GM12878 (cell line): ENCODE measurements at regions not wholly inside any gene's neighbourhood (a gene's known extent, or its start where the extent isn't known, plus 50 kb on each side); places are given as distances from the start of the nearest gene placed in this dataset.

Source experiments
- ATAC-seq: fragments of 200-7000 bp; cut with Tn5 transposase; 3 replicates; pipeline ENCODE4 v1.9.1; 2020; ENCODE audit warnings: mild to moderate bottlenecking, moderate library complexity
- BruUV-seq: library from RNA; stranded (reverse); fragments of 400-500 nt; replicated peaks from 2 replicates; lab custom pipeline; 2021; lab: Mats Ljungman, UMichigan
- CTCF ChIA-PET: fragments of 300-600 bp; sonication (Branson Sonifier 250); formaldehyde crosslinking; extraction: SDS; loops from one replicate; lab custom pipeline; 2021; ENCODE audit warnings: inconsistent platforms; lab: Yijun Ruan, JAX
- POLR2A ChIA-PET: fragments of 350-600 bp; formaldehyde crosslinking; extraction: SDS; loops from one replicate; lab custom pipeline; 2021; ENCODE audit warnings: inconsistent platforms; lab: Charles Lee
- RAD21 ChIA-PET: fragments of 300-600 bp; sonication (Branson Sonifier 250); formaldehyde crosslinking; loops from one replicate; lab custom pipeline; 2023; ENCODE audit warnings: antibody characterized with exemption; ENCODE audit not compliant: unreplicated experiment; lab: Charles Lee
- SMC1A ChIA-PET: fragments of 300-600 bp; sonication (Branson Sonifier 250); formaldehyde crosslinking; loops from one replicate; lab custom pipeline; 2023; ENCODE audit not compliant: unreplicated experiment, uncharacterized antibody; lab: Charles Lee
- DNase-seq: peaks from one replicate; pipeline ENCODE4 v3.0.0-alpha.2; 2011; ENCODE audit warnings: low read depth, low spot score
- FAIRE-seq: peaks from 3 replicates; lab custom pipeline; 2011; peaks lifted over from hg19 to GRCh38; lab: Jason Lieb, UNC
- H2AFZ ChIP-seq: 2 replicates; pipeline ENCODE4 v1.6.0; 2011; ENCODE audit warnings: low read depth, low read length, control low read depth; ENCODE audit not compliant: control insufficient read depth
- H3K27ac ChIP-seq: 2 replicates; pipeline ENCODE4 v1.5.1; 2011; ENCODE audit warnings: control low read depth; ENCODE audit not compliant: control insufficient read depth, insufficient read depth
- H3K27me3 ChIP-seq, 2 experiments: replicated peaks in 1 of 2; 2 replicates each; pipeline versions ENCODE4 v1.6.0 to v1.6.1; 2011; ENCODE audit warnings: low read length in 1 of 2; ENCODE audit not compliant: control insufficient read depth in 2 of 2, insufficient read depth in 2 of 2
- H3K36me3 ChIP-seq, 2 experiments: 2 replicates each; pipeline ENCODE4 v1.5.1; 2011; ENCODE audit warnings: low read length in 1 of 2; ENCODE audit not compliant: control insufficient read depth in 2 of 2, insufficient read depth in 2 of 2
- H3K4me1 ChIP-seq: 2 replicates; pipeline ENCODE4 v1.6.1; 2011; ENCODE audit warnings: mild to moderate bottlenecking, low read length, moderate library complexity, mixed read lengths; ENCODE audit not compliant: control insufficient read depth, insufficient read depth
- H3K4me2 ChIP-seq: 2 replicates; pipeline ENCODE4 v1.6.0; 2011; ENCODE audit warnings: control low read depth; ENCODE audit not compliant: control insufficient read depth, insufficient read depth
- H3K4me3 ChIP-seq: fragments of 200-600 bp; sonication (generic); 2 replicates; pipeline ENCODE4 v1.5.1; 2016
- H3K79me2 ChIP-seq: 2 replicates; pipeline ENCODE4 v1.6.0; 2011; ENCODE audit warnings: low read length; ENCODE audit not compliant: control insufficient read depth, insufficient read depth
- H3K9ac ChIP-seq: 2 replicates; pipeline ENCODE4 v1.8.0; 2011; ENCODE audit warnings: low read length, control low read depth, mixed read lengths; ENCODE audit not compliant: control insufficient read depth, insufficient read depth
- H3K9me3 ChIP-seq: replicated peaks from 3 replicates; pipeline ENCODE4 v1.5.1; 2011; ENCODE audit warnings: mild to moderate bottlenecking, low read length; ENCODE audit not compliant: control insufficient read depth, insufficient read depth
- H4K20me1 ChIP-seq: 2 replicates; pipeline ENCODE4 v1.6.0; 2011; ENCODE audit not compliant: control insufficient read depth, insufficient read depth
- ATF7 ChIP-seq: fragments of 450-650 bp; IDR thresholded peaks from 2 replicates; pipeline ENCODE4 v1.6.1; 2016; ENCODE audit warnings: low read depth, mild to moderate bottlenecking
- GATAD2B ChIP-seq: fragments of 450-650 bp; conservative IDR thresholded peaks from 2 replicates; pipeline ENCODE4 v1.6.1; 2017; ENCODE audit warnings: low read depth, mild to moderate bottlenecking, moderate library complexity
- LARP7 ChIP-seq: fragments of 450-650 bp; IDR thresholded peaks from 2 replicates; pipeline ENCODE4 v1.6.1; 2017; ENCODE audit warnings: mild to moderate bottlenecking
- RCOR1 ChIP-seq: conservative IDR thresholded peaks from 2 replicates; pipeline ENCODE4 v1.6.1; 2012; ENCODE audit warnings: low read depth, low read length, improper control_type of control experiment
- SREBF1 ChIP-seq: IDR thresholded peaks from 2 replicates; pipeline ENCODE4 v1.6.1; 2012; ENCODE audit warnings: mild to moderate bottlenecking, low read length
- TCF12 ChIP-seq: IDR thresholded peaks from 2 replicates; pipeline ENCODE4 v1.6.1; 2011; ENCODE audit warnings: low read depth, mild to moderate bottlenecking, low read length
- TCF7 ChIP-seq: IDR thresholded peaks from 2 replicates; pipeline ENCODE4 v1.6.1; 2014; ENCODE audit warnings: antibody characterized with exemption, borderline replicate concordance
- WGBS: methylation state at CpG from one replicate; pipeline ENCODE4 v1.1.6; 2016; ENCODE audit warnings: low lambda C conversion rate; ENCODE audit not compliant: insufficient replicate concordance, insufficient coverage; ENCODE audit errors: missing lambda C conversion rate; 5-methylcytosine and 5-hydroxymethylcytosine counted together
- in situ Hi-C: fragments of 300-500 bp; cut with MboI; formaldehyde crosslinking; loops from 9 replicates; pipeline ENCODE4 v1.14.3; 2018; ENCODE audit warnings: mixed read lengths
- intact Hi-C: fragments of 100-400 bp; cut with micrococcal nuclease; formaldehyde crosslinking; loops from one replicate; pipeline ENCODE4 v1.14.2; 2022; ENCODE audit not compliant: unreplicated experiment
- TF ChIP-seq, protein P1 (sequence below): fragments of 450-650 bp; IDR thresholded peaks from 2 replicates; pipeline ENCODE4 v1.6.1; 2017; ENCODE audit warnings: mild to moderate bottlenecking, low read depth, inconsistent platforms; ENCODE audit not compliant: poor library complexity, severe bottlenecking
- TF ChIP-seq, protein P2 (sequence below): fragments of 450-650 bp; IDR thresholded peaks from 2 replicates; pipeline ENCODE4 v1.6.1; 2016; ENCODE audit warnings: mild to moderate bottlenecking, moderate library complexity, borderline replicate concordance

DNA sequence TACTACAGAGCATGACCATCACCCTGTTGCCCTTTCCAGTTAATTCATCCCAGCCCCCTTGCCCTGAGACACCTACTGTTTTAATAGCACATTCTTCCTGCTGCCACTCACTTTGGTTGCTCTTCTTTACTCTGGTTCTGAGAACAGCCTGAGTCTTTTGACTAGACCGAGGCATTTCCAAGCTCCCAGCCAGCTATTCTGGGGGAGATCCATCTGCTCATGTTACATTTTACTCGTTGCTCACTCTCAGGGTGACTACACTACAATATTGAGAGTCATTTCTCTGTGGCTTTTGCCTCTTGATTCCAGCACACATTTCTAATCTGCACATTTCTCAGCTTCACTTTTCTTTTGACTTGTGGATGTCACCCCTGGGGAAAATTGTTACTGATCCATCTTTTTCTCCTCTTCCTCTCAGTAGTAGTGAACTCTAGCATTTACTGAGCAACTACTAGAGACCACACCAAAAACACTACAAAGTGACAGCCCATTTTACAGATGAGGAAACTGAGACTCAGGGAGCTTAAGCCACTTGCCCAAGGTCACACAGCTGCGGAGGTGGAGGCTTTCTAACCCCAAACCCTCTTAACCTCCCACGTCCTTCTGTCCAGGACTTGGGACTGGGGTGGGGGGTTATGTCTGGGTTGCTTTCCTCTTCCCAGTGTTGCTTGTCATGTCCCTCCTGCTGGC, 117.8 kb downstream of the C11orf91 start:
- Histone ChIP-seq H3K4me1 (no peaks in the 10 kb centered on the region), H4K20me1 (no peaks in the 10 kb centered on the region), H3K9ac (no peak overlapping the region), H3K36me3 (no peaks in the 10 kb centered on the region), H3K27ac (no peak overlapping the region), H3K27me3 (peaks cover 0 to 2% of the 10 kb centered on the region in 2 experiments; a peak in 1 of 4 replicates), H3K9me3 (no peaks in the 10 kb centered on the region), H3K79me2 (no peaks in the 10 kb centered on the region), H3K4me3 (no peak overlapping the region), H3K4me2 (no peak overlapping the region), H2AFZ (no peak overlapping the region)
- ChIA-PET POLR2A (no interaction called here), SMC1A (no interaction called here), RAD21 (no interaction called here), CTCF (interaction anchor here (1.2 kb wide), 1 partner anchor 39 kb away, joined by 3 read pairs; no protein-coding TSS in a partner anchor)
- in situ Hi-C loops, result no loop called here
- 9% methylated on average over 4 of the region's 4 CpGs for WGBS
- DNase-seq (no peak), FAIRE-seq (no peak), ATAC-seq (0 out of 3 replicates have a peak, but pooled peaks have one; percentile 17)
- intact Hi-C loops, result no loop called here
- no TSS peak for BruUV-seq
- TF ChIP-seq, protein P1, sequence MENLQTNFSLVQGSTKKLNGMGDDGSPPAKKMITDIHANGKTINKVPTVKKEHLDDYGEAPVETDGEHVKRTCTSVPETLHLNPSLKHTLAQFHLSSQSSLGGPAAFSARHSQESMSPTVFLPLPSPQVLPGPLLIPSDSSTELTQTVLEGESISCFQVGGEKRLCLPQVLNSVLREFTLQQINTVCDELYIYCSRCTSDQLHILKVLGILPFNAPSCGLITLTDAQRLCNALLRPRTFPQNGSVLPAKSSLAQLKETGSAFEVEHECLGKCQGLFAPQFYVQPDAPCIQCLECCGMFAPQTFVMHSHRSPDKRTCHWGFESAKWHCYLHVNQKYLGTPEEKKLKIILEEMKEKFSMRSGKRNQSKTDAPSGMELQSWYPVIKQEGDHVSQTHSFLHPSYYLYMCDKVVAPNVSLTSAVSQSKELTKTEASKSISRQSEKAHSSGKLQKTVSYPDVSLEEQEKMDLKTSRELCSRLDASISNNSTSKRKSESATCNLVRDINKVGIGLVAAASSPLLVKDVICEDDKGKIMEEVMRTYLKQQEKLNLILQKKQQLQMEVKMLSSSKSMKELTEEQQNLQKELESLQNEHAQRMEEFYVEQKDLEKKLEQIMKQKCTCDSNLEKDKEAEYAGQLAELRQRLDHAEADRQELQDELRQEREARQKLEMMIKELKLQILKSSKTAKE, result no peak

DNA sequence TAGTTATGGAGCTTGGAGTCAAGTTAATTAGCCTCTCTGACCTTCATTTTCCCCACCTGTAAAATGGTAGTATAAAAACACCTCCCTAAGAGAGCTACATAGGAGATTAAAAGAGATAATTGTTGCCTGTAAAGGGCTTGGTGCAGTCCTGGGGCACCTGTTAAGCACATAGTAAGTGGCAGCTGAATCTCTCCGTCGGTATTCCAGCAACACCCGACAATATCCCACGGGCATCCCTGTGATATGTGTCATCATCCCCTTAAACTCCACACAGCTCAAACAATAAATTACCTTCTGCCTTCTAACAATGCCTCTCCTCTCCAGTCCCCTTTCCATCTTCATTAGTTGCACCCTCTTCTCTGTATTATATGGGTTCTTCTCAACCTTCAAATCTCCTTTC, 121.5 kb downstream of the C11orf91 start:
- Histone ChIP-seq H3K4me1 (peaks cover 12% of the 10 kb centered on the region), H3K79me2 (no peaks in the 10 kb centered on the region), H3K9me3 (no peaks in the 10 kb centered on the region), H3K36me3 (no peaks in the 10 kb centered on the region), H2AFZ (no peak overlapping the region), H3K27me3 (peaks cover 0 to 2% of the 10 kb centered on the region in 2 experiments; a peak in 1 of 4 replicates), H3K27ac (no peak overlapping the region), H3K4me2 (no peak overlapping the region), H3K4me3 (no peak overlapping the region), H4K20me1 (no peaks in the 10 kb centered on the region), H3K9ac (no peak overlapping the region)
- DNase-seq, result no peak
- WGBS, result 64% methylated on average over 4 of the region's 4 CpGs
- POLR2A ChIA-PET, result no interaction called here
- SMC1A ChIA-PET, result interaction anchor here (0.6 kb wide), 2 partner anchors 12 to 28 kb away, joined by 3 read pairs; no protein-coding TSS in a partner anchor
- no TSS peak for BruUV-seq
- FAIRE-seq, result no peak
- intact Hi-C loops, result no loop called here
- CTCF ChIA-PET, result interaction anchor here (0.5 to 1.2 kb wide), 3 partner anchors 163 to 660 kb away, joined by 3 to 4 read pairs (median 3); no protein-coding TSS in a partner anchor
- RAD21 ChIA-PET, result no interaction called here
- in situ Hi-C loops, result no loop called here
- ATAC-seq, result no peak
- TF ChIP-seq RCOR1 (no peak), TCF12 (no peak), TCF7 (no peak), LARP7 (no peak), SREBF1 (no peak), GATAD2B (no peak), ATF7 (no peak)
- TF ChIP-seq, protein P2, sequence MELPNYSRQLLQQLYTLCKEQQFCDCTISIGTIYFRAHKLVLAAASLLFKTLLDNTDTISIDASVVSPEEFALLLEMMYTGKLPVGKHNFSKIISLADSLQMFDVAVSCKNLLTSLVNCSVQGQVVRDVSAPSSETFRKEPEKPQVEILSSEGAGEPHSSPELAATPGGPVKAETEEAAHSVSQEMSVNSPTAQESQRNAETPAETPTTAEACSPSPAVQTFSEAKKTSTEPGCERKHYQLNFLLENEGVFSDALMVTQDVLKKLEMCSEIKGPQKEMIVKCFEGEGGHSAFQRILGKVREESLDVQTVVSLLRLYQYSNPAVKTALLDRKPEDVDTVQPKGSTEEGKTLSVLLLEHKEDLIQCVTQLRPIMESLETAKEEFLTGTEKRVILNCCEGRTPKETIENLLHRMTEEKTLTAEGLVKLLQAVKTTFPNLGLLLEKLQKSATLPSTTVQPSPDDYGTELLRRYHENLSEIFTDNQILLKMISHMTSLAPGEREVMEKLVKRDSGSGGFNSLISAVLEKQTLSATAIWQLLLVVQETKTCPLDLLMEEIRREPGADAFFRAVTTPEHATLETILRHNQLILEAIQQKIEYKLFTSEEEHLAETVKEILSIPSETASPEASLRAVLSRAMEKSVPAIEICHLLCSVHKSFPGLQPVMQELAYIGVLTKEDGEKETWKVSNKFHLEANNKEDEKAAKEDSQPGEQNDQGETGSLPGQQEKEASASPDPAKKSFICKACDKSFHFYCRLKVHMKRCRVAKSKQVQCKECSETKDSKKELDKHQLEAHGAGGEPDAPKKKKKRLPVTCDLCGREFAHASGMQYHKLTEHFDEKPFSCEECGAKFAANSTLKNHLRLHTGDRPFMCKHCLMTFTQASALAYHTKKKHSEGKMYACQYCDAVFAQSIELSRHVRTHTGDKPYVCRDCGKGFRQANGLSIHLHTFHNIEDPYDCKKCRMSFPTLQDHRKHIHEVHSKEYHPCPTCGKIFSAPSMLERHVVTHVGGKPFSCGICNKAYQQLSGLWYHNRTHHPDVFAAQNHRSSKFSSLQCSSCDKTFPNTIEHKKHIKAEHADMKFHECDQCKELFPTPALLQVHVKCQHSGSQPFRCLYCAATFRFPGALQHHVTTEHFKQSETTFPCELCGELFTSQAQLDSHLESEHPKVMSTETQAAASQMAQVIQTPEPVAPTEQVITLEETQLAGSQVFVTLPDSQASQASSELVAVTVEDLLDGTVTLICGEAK, result no peak
